CD14-positive monocyte (primary cell): ENCODE measurements at regions not wholly inside any gene's neighbourhood (a gene's known extent, or its start where the extent isn't known, plus 50 kb on each side); places are given as distances from the start of the nearest gene placed in this dataset.

Source experiments
- DNase-seq, 3 donors: peaks; one replicate each; pipeline ENCODE4 v3.0.0-alpha.2; 2011 to 2022
- H2AFZ ChIP-seq: 2 replicates; pipeline ENCODE4 v1.6.0; 2012; ENCODE audit warnings: mild to moderate bottlenecking, low read depth, low read length, inconsistent platforms; ENCODE audit not compliant: insufficient read depth, poor library complexity, severe bottlenecking
- H3K27ac ChIP-seq, 2 donors: 1 replicate in 1 of 2; 2 replicates in 1 of 2; pipeline ENCODE4 v1.5.1; 2012 to 2013; ENCODE audit warnings: low read length in 2 of 2, control low read depth in 1 of 2, inconsistent platforms in 1 of 2, low read depth in 1 of 2, mild to moderate bottlenecking in 1 of 2
- H3K27me3 ChIP-seq, 2 donors: one replicate each; pipeline versions ENCODE4 v1.6.0 to v1.6.1; 2011 to 2013; ENCODE audit warnings: low read length in 2 of 2; ENCODE audit not compliant: control insufficient read depth in 2 of 2, insufficient read depth in 2 of 2
- H3K36me3 ChIP-seq, 2 donors: replicated peaks in 1 of 2; 1 replicate in 1 of 2; 2 replicates in 1 of 2; pipeline versions ENCODE4 v1.5.1 to v1.6.1; 2012 to 2013; ENCODE audit warnings: low read length in 2 of 2, control low read depth in 1 of 2, inconsistent platforms in 1 of 2, mild to moderate bottlenecking in 1 of 2; ENCODE audit not compliant: insufficient read depth in 2 of 2, control insufficient read depth in 1 of 2
- H3K4me1 ChIP-seq, 2 donors: 1 replicate in 1 of 2; 2 replicates in 1 of 2; pipeline versions ENCODE4 v1.5.1 to v1.6.1; 2012 to 2013; ENCODE audit warnings: low read length in 2 of 2, control low read depth in 1 of 2, inconsistent platforms in 1 of 2, mild to moderate bottlenecking in 1 of 2, moderate library complexity in 1 of 2; ENCODE audit not compliant: insufficient read depth in 2 of 2, control insufficient read depth in 1 of 2
- H3K4me2 ChIP-seq: replicated peaks from 2 replicates; pipeline ENCODE3; 2012; ENCODE audit warnings: low read length, moderate library complexity, mild to moderate bottlenecking; ENCODE audit not compliant: poor library complexity, severe bottlenecking; ENCODE audit errors: extremely low read depth
- H3K4me3 ChIP-seq, 3 experiments: fragments of 200-600 bp in 1 of 3; sonication (generic) in 1 of 3; replicated peaks in 1 of 3; 1 replicate in 2 of 3; 2 replicates in 1 of 3; pipeline ENCODE4 v1.5.1; 2011 to 2013; ENCODE audit warnings: low read length in 3 of 3, mild to moderate bottlenecking in 3 of 3, control low read depth in 2 of 3, low read depth in 2 of 3, inconsistent platforms in 1 of 3, moderate library complexity in 1 of 3
- H3K79me2 ChIP-seq: 2 replicates; pipeline ENCODE4 v1.6.0; 2012; ENCODE audit warnings: mild to moderate bottlenecking, control low read depth, inconsistent platforms, low read length, moderate library complexity; ENCODE audit not compliant: insufficient read depth
- H3K9ac ChIP-seq: 2 replicates; pipeline ENCODE4 v1.6.0; 2017; ENCODE audit warnings: low read length, mild to moderate bottlenecking; ENCODE audit not compliant: insufficient read depth, poor library complexity, severe bottlenecking
- H3K9me3 ChIP-seq, 2 donors: replicated peaks in 1 of 2; 1 replicate in 1 of 2; 2 replicates in 1 of 2; pipeline versions ENCODE4 v1.5.1 to v1.6.1; 2012 to 2013; ENCODE audit warnings: low read length in 2 of 2, control low read depth in 1 of 2; ENCODE audit not compliant: control insufficient read depth in 1 of 2, insufficient read depth in 1 of 2
- H4K20me1 ChIP-seq: 2 replicates; pipeline ENCODE4 v1.6.0; 2012; ENCODE audit warnings: mild to moderate bottlenecking, low read length, control low read depth, moderate library complexity; ENCODE audit not compliant: insufficient read depth
- H3K27ac Mint-ChIP-seq, 7 donors: one replicate each; pipeline ENCODE4 v1.8.0; 2020; ENCODE audit warnings: mild to moderate bottlenecking in 7 of 7, mixed read lengths in 7 of 7, moderate library complexity in 6 of 7, inconsistent platforms in 2 of 7
- H3K27me3 Mint-ChIP-seq, 3 donors: one replicate each; pipeline ENCODE4 v1.8.0; 2021 to 2022; ENCODE audit warnings: low read depth in 3 of 3, mild to moderate bottlenecking in 3 of 3, mixed read lengths in 3 of 3, moderate library complexity in 3 of 3, inconsistent platforms in 1 of 3
- H3K36me3 Mint-ChIP-seq, 2 donors: one replicate each; pipeline ENCODE4 v1.8.0; 2020; ENCODE audit warnings: mixed read lengths in 2 of 2, inconsistent platforms in 1 of 2, mild to moderate bottlenecking in 1 of 2
- H3K4me1 Mint-ChIP-seq: one replicate; pipeline ENCODE4 v1.8.0; 2020; ENCODE audit warnings: mild to moderate bottlenecking, mixed read lengths
- H3K4me3 Mint-ChIP-seq, 2 donors: one replicate each; pipeline ENCODE4 v1.8.0; 2020; ENCODE audit warnings: mild to moderate bottlenecking in 2 of 2, mixed read lengths in 2 of 2, moderate library complexity in 1 of 2
- H3K9me3 Mint-ChIP-seq, 7 donors: one replicate each; pipeline ENCODE4 v1.8.0; 2020 to 2022; ENCODE audit warnings: mixed read lengths in 7 of 7, mild to moderate bottlenecking in 6 of 7, moderate library complexity in 6 of 7, inconsistent platforms in 2 of 7
- CTCF ChIP-seq: fragments of 200-600 bp; IDR thresholded peaks from one replicate; pipeline ENCODE4 v1.8.0; 2022; ENCODE audit warnings: antibody characterized with exemption, mild to moderate bottlenecking
- WGBS: methylation state at CpG from one replicate; pipeline ENCODE4 v1.1.5; 2013; ENCODE audit warnings: missing lambda C conversion rate; ENCODE audit not compliant: insufficient coverage; 5-methylcytosine and 5-hydroxymethylcytosine counted together
- intact Hi-C, 2 donors: fragments of 100-400 bp; cut with micrococcal nuclease; formaldehyde crosslinking; loops; one replicate each; pipeline versions ENCODE4 v1.15.0 to v1.15.1; 2023

GRCh38 chr13:56986121-56986520, 154.6 kb upstream of the PRR20A start:
- Histone ChIP-seq H3K4me2 (no peak overlapping the region), H3K27ac (no peak overlapping the region), H3K36me3 (no peaks in the 10 kb centered on the region), H3K4me3 (no peak overlapping the region), H4K20me1 (no peaks in the 10 kb centered on the region), H2AFZ (no peak overlapping the region), H3K9ac (no peak overlapping the region), H3K4me1 (no peaks in the 10 kb centered on the region), H3K27me3 (no peaks in the 10 kb centered on the region), H3K79me2 (no peaks in the 10 kb centered on the region), H3K9me3 (peaks cover 0 to 5% of the 10 kb centered on the region in 2 donors)
- no peak overlapping the region for H3K4me3 Mint-ChIP-seq
- H3K27me3 Mint-ChIP-seq = no peaks in the 10 kb centered on the region
- H3K4me1 Mint-ChIP-seq = no peaks in the 10 kb centered on the region
- no peaks in the 10 kb centered on the region for H3K36me3 Mint-ChIP-seq
- TF ChIP-seq CTCF = no peak
- intact Hi-C loops = no loop called here
- H3K27ac Mint-ChIP-seq = no peak overlapping the region
- H3K9me3 Mint-ChIP-seq = peaks cover 0 to 6% (median 0%) of the 10 kb centered on the region in 7 donors
- DNase-seq = no peak
- WGBS = no CpG with 5 or more reads among the region's 2 CpGs

- intact Hi-C loops = no loop called here
- Histone ChIP-seq H3K9me3 (peaks cover 0 to 5% of the 10 kb centered on the region in 2 donors), H3K9ac (no peak overlapping the region), H3K36me3 (no peaks in the 10 kb centered on the region), H3K27me3 (no peaks in the 10 kb centered on the region), H3K4me3 (no peak overlapping the region), H3K4me1 (no peaks in the 10 kb centered on the region), H3K79me2 (no peaks in the 10 kb centered on the region), H2AFZ (no peak overlapping the region), H3K4me2 (no peak overlapping the region), H4K20me1 (no peaks in the 10 kb centered on the region), H3K27ac (no peak overlapping the region)
- no peak for DNase-seq
- no peaks in the 10 kb centered on the region for H3K27me3 Mint-ChIP-seq
- H3K4me3 Mint-ChIP-seq = no peak overlapping the region
- no peak overlapping the region for H3K27ac Mint-ChIP-seq
- no peaks in the 10 kb centered on the region for H3K36me3 Mint-ChIP-seq
- TF ChIP-seq CTCF = no peak
- no peaks in the 10 kb centered on the region for H3K4me1 Mint-ChIP-seq
- H3K9me3 Mint-ChIP-seq = peaks cover 0 to 1% (median 0%) of the 10 kb centered on the region in 7 donors
These were observed 152.2 kb upstream of the PRR20A start for GRCh38 chr13:56988543-56988942.
